K562 (cell line): ENCODE measurements at regions not wholly inside any gene's neighbourhood (a gene's known extent, or its start where the extent isn't known, plus 50 kb on each side); places are given as distances from the start of the nearest gene placed in this dataset.

Experiments used
- EZH2 ChIP-seq: IDR thresholded peaks from 2 replicates; pipeline ENCODE4 v1.6.1; 2012; ENCODE audit warnings: low read depth, mild to moderate bottlenecking, inconsistent platforms, low read length, borderline replicate concordance
- IFI16 ChIP-seq: fragments of 250-450 bp; sonication (Bioruptor Pico); IDR thresholded peaks from 2 replicates; pipeline ENCODE4 v2.1.2; 2022; ENCODE audit warnings: mild to moderate bottlenecking, inconsistent platforms
- MAZ ChIP-seq, 2 experiments: fragments of 450-650 bp in 1 of 2; sonication (generic) in 1 of 2; formaldehyde crosslinking; IDR thresholded peaks in 1 of 2; conservative IDR thresholded peaks in 1 of 2; 2 replicates each; pipeline versions ENCODE4 v1.4.0 to v1.5.0; 2020; ENCODE audit warnings: mild to moderate bottlenecking in 1 of 2, missing genetic modification reagents in 1 of 2
- MTA1 ChIP-seq: fragments of 450-650 bp; IDR thresholded peaks from 2 replicates; pipeline ENCODE4 v1.6.1; 2017; ENCODE audit warnings: borderline replicate concordance
- SREBF2 ChIP-seq: sonication (generic); formaldehyde crosslinking; IDR thresholded peaks from 2 replicates; pipeline ENCODE4 v1.4.0; 2020; ENCODE audit warnings: mild to moderate bottlenecking, missing genetic modification reagents
- ZNF395 ChIP-seq: fragments of 200-800 bp; sonication (Bioruptor generic); IDR thresholded peaks from 2 replicates; pipeline ENCODE4 v1.6.1; 2017; ENCODE audit warnings: missing genetic modification characterization, missing compliant biosample characterization
- ZNF589 ChIP-seq: fragments of 200-800 bp; sonication (Bioruptor generic); IDR thresholded peaks from 2 replicates; pipeline ENCODE4 v1.6.1; 2016; ENCODE audit warnings: low read depth, missing genetic modification characterization, missing compliant biosample characterization
- TF ChIP-seq, protein P1 (sequence below), 3 experiments: IDR thresholded peaks in 2 of 3; conservative IDR thresholded peaks in 1 of 3; 2 replicates each; pipeline ENCODE4 v1.5.1; 2011 to 2012; ENCODE audit warnings: low read length in 3 of 3, mild to moderate bottlenecking in 3 of 3, control low read depth in 2 of 3, improper control_type of control experiment in 1 of 3, inconsistent platforms in 1 of 3, low read depth in 1 of 3, mixed read lengths in 1 of 3, moderate library complexity in 1 of 3; ENCODE audit not compliant: insufficient read depth in 2 of 3

DNA sequence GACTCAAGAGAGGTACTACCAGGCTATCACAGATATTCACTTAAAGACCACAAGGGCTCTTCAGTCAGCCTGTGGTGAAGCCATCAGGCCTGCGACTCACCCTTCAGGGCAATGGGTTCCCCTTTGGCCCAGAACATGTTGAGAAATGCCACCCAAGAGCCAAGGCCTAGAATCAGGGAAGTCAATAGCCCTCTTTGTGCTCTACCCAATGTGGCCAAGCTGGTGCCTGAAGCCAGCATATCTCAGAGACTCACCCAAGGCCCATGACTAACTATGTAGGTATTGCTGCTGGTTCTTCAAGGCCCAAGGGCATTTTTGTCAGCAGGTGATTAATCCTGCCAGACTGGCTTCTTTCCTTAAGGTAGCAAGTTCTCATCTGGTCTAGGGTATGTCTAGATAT, 338.9 kb upstream of the SETBP1 start:
- TF ChIP-seq MAZ (CRISPR knock-in tag; conservative IDR thresholded peaks at IDR 0.05 in 1 of 2, IDR thresholded peaks at IDR 0.05 in 1 of 2), result no peak
- no peak for TF ChIP-seq ZNF395 (CRISPR knock-in tag)
- no peak for TF ChIP-seq EZH2
- TF ChIP-seq SREBF2 (CRISPR knock-in tag), result no peak
- TF ChIP-seq, protein P1, sequence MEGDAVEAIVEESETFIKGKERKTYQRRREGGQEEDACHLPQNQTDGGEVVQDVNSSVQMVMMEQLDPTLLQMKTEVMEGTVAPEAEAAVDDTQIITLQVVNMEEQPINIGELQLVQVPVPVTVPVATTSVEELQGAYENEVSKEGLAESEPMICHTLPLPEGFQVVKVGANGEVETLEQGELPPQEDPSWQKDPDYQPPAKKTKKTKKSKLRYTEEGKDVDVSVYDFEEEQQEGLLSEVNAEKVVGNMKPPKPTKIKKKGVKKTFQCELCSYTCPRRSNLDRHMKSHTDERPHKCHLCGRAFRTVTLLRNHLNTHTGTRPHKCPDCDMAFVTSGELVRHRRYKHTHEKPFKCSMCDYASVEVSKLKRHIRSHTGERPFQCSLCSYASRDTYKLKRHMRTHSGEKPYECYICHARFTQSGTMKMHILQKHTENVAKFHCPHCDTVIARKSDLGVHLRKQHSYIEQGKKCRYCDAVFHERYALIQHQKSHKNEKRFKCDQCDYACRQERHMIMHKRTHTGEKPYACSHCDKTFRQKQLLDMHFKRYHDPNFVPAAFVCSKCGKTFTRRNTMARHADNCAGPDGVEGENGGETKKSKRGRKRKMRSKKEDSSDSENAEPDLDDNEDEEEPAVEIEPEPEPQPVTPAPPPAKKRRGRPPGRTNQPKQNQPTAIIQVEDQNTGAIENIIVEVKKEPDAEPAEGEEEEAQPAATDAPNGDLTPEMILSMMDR (IDR thresholded peaks at IDR 0.05 in 2 of 3, conservative IDR thresholded peaks at IDR 0.05 in 1 of 3; ENCODE audit: insufficient read depth in 2 of 3, low read depth in 1 of 3, low read length in 3 of 3), result no peak
- TF ChIP-seq IFI16, result no peak
- TF ChIP-seq ZNF589 (CRISPR knock-in tag), result no peak
- TF ChIP-seq MTA1, result no peak
